ENCODE measurements at regions not wholly inside any gene's neighbourhood (a gene's known extent, or its start where the extent isn't known, plus 50 kb on each side); places are given as distances from the start of the nearest gene placed in this dataset.

DNA sequence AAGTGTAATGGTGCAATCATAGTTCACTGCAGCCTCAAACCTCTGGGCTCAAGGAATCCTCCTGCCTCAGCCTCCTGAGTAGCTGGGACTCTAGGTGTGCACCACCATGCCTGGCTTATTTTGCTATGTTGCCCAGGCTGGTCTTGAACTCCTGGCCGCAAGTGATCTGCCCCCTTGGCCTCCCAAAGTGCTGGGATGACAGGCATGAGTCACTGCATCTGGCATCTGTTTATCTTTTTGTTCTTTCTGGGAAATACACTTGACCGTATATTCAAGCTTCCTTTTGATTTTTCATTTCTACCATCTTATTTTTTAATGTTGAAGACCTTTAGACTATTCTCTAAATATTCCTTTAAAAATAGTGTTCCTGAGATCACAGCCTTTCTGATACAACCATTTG, 82.4 kb upstream of the OSBPL8 start:
- TF ChIP-seq POLR2AphosphoS5 (IDR thresholded peaks at IDR 0.05): no peak
- TF ChIP-seq, protein P1, sequence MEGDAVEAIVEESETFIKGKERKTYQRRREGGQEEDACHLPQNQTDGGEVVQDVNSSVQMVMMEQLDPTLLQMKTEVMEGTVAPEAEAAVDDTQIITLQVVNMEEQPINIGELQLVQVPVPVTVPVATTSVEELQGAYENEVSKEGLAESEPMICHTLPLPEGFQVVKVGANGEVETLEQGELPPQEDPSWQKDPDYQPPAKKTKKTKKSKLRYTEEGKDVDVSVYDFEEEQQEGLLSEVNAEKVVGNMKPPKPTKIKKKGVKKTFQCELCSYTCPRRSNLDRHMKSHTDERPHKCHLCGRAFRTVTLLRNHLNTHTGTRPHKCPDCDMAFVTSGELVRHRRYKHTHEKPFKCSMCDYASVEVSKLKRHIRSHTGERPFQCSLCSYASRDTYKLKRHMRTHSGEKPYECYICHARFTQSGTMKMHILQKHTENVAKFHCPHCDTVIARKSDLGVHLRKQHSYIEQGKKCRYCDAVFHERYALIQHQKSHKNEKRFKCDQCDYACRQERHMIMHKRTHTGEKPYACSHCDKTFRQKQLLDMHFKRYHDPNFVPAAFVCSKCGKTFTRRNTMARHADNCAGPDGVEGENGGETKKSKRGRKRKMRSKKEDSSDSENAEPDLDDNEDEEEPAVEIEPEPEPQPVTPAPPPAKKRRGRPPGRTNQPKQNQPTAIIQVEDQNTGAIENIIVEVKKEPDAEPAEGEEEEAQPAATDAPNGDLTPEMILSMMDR (IDR thresholded peaks at IDR 0.05): no peak
- no peak for TF ChIP-seq POLR2A (IDR thresholded peaks at IDR 0.05)
- H3K27me3 ChIP-seq: no peaks in the 10 kb centered on the region
- H3K36me3 ChIP-seq: no peaks in the 10 kb centered on the region
- DNase-seq (ENCODE audit: low spot score in 2 of 2): no peak
- intact Hi-C loops (cut with DNase I; ENCODE audit: low total_unique reads): no loop called here
- H3K4me3 ChIP-seq: no peak overlapping the region
- H3K27ac ChIP-seq: no peak overlapping the region
- no peaks in the 10 kb centered on the region for H3K4me1 ChIP-seq
- no peaks in the 10 kb centered on the region for H3K9me3 ChIP-seq

DNA sequence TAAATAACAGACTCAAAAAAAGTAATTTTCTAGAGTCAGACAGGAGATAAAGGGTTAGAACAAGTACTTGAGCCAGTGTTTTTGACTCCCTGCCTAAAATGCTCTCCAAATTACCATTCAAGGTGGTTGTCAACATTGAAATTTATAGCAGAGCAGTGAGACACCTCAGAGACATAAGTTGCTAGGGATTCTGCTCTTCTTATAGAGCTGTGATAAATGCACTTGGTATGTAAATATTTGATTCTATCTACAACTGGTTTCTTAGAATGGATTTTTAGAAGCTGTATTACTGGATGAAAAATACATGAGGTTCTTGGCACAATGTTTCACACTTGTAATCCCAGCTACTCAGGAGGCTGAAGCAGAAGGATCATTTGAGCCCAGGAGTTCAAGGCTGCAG, 83.9 kb upstream of the OSBPL8 start:
- Histone ChIP-seq H3K9me3 (no peaks in the 10 kb centered on the region), H3K4me3 (no peak overlapping the region), H3K27me3 (no peaks in the 10 kb centered on the region), H3K4me1 (no peaks in the 10 kb centered on the region), H3K27ac (no peak overlapping the region), H3K36me3 (no peaks in the 10 kb centered on the region)
- no peak for DNase-seq (ENCODE audit: low spot score in 2 of 2)
- intact Hi-C loops (cut with DNase I; ENCODE audit: low total_unique reads): no loop called here
- TF ChIP-seq POLR2A (IDR thresholded peaks at IDR 0.05): no peak
- TF ChIP-seq, protein P1 (IDR thresholded peaks at IDR 0.05): no peak
- TF ChIP-seq POLR2AphosphoS5 (IDR thresholded peaks at IDR 0.05): no peak

GRCh38 chr12:76644950-76645349, 85.4 kb upstream of the OSBPL8 start:
- Histone ChIP-seq H3K27me3 (no peaks in the 10 kb centered on the region), H3K36me3 (no peaks in the 10 kb centered on the region), H3K9me3 (no peaks in the 10 kb centered on the region), H3K4me1 (no peaks in the 10 kb centered on the region), H3K4me3 (no peak overlapping the region), H3K27ac (no peak overlapping the region)
- intact Hi-C loops (cut with DNase I; ENCODE audit: low total_unique reads): no loop called here
- no peak for DNase-seq (ENCODE audit: low spot score in 2 of 2)
- TF ChIP-seq, protein P1 (IDR thresholded peaks at IDR 0.05): no peak
- TF ChIP-seq POLR2AphosphoS5 (IDR thresholded peaks at IDR 0.05): no peak
- no peak for TF ChIP-seq POLR2A (IDR thresholded peaks at IDR 0.05)

DNA sequence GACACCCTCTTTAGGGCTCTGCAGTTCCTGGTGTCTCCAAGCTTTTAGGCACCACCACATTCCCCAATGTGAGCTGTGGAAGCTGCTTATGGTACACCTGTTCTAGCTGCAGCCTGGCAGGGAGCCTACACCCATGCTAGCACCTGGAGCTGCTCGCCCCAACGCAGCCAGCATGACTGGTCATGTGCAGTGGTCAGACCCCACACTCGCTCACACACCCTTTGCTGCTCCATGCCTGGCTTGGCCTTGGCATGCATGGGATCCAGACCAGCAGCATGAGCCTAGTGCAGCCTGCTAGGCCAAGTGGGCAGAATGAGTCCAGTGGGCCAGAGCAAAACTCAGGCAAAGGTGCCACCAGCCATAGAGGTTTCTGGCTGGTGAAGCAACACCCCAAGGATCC, 86.4 kb upstream of the OSBPL8 start:
- Histone ChIP-seq H3K4me1 (no peaks in the 10 kb centered on the region), H3K27me3 (no peaks in the 10 kb centered on the region), H3K27ac (no peak overlapping the region), H3K36me3 (no peaks in the 10 kb centered on the region), H3K4me3 (no peak overlapping the region), H3K9me3 (no peaks in the 10 kb centered on the region)
- DNase-seq (ENCODE audit: low spot score in 2 of 2): no peak
- no peak for TF ChIP-seq POLR2A (IDR thresholded peaks at IDR 0.05)
- TF ChIP-seq, protein P1 (IDR thresholded peaks at IDR 0.05): no peak
- TF ChIP-seq POLR2AphosphoS5 (IDR thresholded peaks at IDR 0.05): no peak
- intact Hi-C loops (cut with DNase I; ENCODE audit: low total_unique reads): no loop called here

DNA sequence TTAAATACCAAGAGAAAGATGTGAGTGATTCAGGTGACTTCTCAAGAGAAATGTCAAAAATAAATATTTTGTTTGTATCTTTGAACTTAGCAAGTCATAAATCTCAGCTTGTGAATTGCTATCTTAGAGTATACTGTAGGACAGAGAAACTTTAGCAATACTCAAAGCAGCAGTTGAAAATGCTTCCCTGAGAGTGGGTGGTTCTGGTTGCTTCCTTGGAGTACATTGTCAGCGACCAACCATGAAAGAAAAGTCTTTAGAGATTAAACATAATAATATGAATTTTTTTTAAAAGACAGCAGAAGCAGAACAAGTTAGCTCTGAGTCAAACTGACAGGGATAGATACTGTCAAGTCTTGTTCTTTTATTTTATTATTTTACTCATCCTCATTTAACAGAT, 86.8 kb upstream of the OSBPL8 start:
- H3K27me3 ChIP-seq: no peaks in the 10 kb centered on the region
- H3K36me3 ChIP-seq: no peaks in the 10 kb centered on the region
- intact Hi-C loops (cut with DNase I; ENCODE audit: low total_unique reads): no loop called here
- no peak overlapping the region for H3K4me3 ChIP-seq
- H3K4me1 ChIP-seq: no peaks in the 10 kb centered on the region
- TF ChIP-seq POLR2AphosphoS5 (IDR thresholded peaks at IDR 0.05) (no peak), POLR2A (IDR thresholded peaks at IDR 0.05) (no peak)
- TF ChIP-seq, protein P1 (IDR thresholded peaks at IDR 0.05): no peak
- no peaks in the 10 kb centered on the region for H3K9me3 ChIP-seq
- no peak for DNase-seq (ENCODE audit: low spot score in 2 of 2)
- H3K27ac ChIP-seq: no peak overlapping the region
